ENCODE measurements at regions not wholly inside any gene's neighbourhood (a gene's known extent, or its start where the extent isn't known, plus 50 kb on each side); places are given as distances from the start of the nearest gene placed in this dataset.

- no peak overlapping the region for H3K4me3 ChIP-seq (ENCODE audit: low read depth, poor library complexity, severe bottlenecking)
- intact Hi-C loops (cut with DNase I; ENCODE audit: low total_unique reads), result no loop called here
- 69 to 77% methylated on average over 12 of the region's 12 CpGs for WGBS, 2 donors
- no peak for DNase-seq (ENCODE audit: low spot score in 2 of 2)
- TF ChIP-seq CTCF (IDR thresholded peaks at IDR 0.05), result no peak
- TF ChIP-seq POLR2A (IDR thresholded peaks at IDR 0.05), result no peak
These were observed 117.1 kb upstream of the PARD3 start for GRCh38 chr10:34932235-34932634.

GRCh38 chr10:34931216-34931615 is 116.1 kb upstream of the PARD3 start:
- peak in 1 of 2 donors; percentile 54 for DNase-seq (ENCODE audit: low spot score in 2 of 2)
- TF ChIP-seq CTCF (IDR thresholded peaks at IDR 0.05) (no peak), POLR2A (IDR thresholded peaks at IDR 0.05) (no peak)
- intact Hi-C loops (cut with DNase I; ENCODE audit: low total_unique reads), result no loop called here
- no peak overlapping the region for H3K4me3 ChIP-seq (ENCODE audit: low read depth, poor library complexity, severe bottlenecking)
- WGBS, 2 donors, result 51% methylated on average over 5 of the region's 5 CpGs

GRCh38 chr10:34922138-34922537 is 107.0 kb upstream of the PARD3 start:
- no peak overlapping the region for H3K4me3 ChIP-seq (ENCODE audit: low read depth, poor library complexity, severe bottlenecking)
- intact Hi-C loops (cut with DNase I; ENCODE audit: low total_unique reads), result no loop called here
- no peak for DNase-seq (ENCODE audit: low spot score in 2 of 2)
- TF ChIP-seq POLR2A (IDR thresholded peaks at IDR 0.05) (no peak), CTCF (IDR thresholded peaks at IDR 0.05) (no peak)
- WGBS, 2 donors, result 84 to 98% methylated on average over 5 of the region's 5 CpGs

GRCh38 chr10:34920578-34920977 is 105.5 kb upstream of the PARD3 start:
- 65 to 78% methylated on average over 1 of the region's 1 CpG for WGBS, 2 donors
- no peak for DNase-seq (ENCODE audit: low spot score in 2 of 2)
- no peak overlapping the region for H3K4me3 ChIP-seq (ENCODE audit: low read depth, poor library complexity, severe bottlenecking)
- intact Hi-C loops (cut with DNase I; ENCODE audit: low total_unique reads), result no loop called here
- TF ChIP-seq CTCF (IDR thresholded peaks at IDR 0.05) (no peak), POLR2A (IDR thresholded peaks at IDR 0.05) (no peak)

GRCh38 chr10:34918776-34919315 is 103.8 kb upstream of the PARD3 start:
- TF ChIP-seq CTCF (IDR thresholded peaks at IDR 0.05), result no peak
- no peak for TF ChIP-seq POLR2A (IDR thresholded peaks at IDR 0.05)
- no peak overlapping the region for H3K4me3 ChIP-seq (ENCODE audit: low read depth, poor library complexity, severe bottlenecking)
- WGBS, 2 donors, result 81 to 86% methylated on average over 14 of the region's 14 CpGs
- intact Hi-C loops (cut with DNase I; ENCODE audit: low total_unique reads), result no loop called here
- DNase-seq (ENCODE audit: low spot score in 2 of 2), result peak in 1 of 2 donors; percentile 70
